ENCODE measurements at regions not wholly inside any gene's neighbourhood (a gene's known extent, or its start where the extent isn't known, plus 50 kb on each side); places are given as distances from the start of the nearest gene placed in this dataset.

- no peak for DNase-seq
Observed at GRCh38 chr5:71953866-71954265, 153.4 kb upstream of the MAP1B start.

GRCh38 chr5:71954329-71954728 is 152.9 kb upstream of the MAP1B start:
- DNase-seq: no peak

- DNase-seq: no peak
Observed at GRCh38 chr5:71955723-71956122, 151.6 kb upstream of the MAP1B start.

- no peak for DNase-seq
Observed at GRCh38 chr5:71957292-71957898, 149.9 kb upstream of the MAP1B start.

- no peak for DNase-seq
Observed at GRCh38 chr5:71960195-71960594, 147.1 kb upstream of the MAP1B start.

GRCh38 chr5:71961786-71962185 is 145.5 kb upstream of the MAP1B start:
- DNase-seq: no peak

GRCh38 chr5:71969460-71969859 is 137.8 kb upstream of the MAP1B start:
- DNase-seq: no peak

GRCh38 chr5:71971862-71972261 is 135.4 kb upstream of the MAP1B start:
- no peak for DNase-seq

- DNase-seq: no peak
Observed at GRCh38 chr5:71972777-71973473, 134.3 kb upstream of the MAP1B start.

GRCh38 chr5:71973563-71973962 is 133.7 kb upstream of the MAP1B start:
- DNase-seq: no peak

GRCh38 chr5:71974165-71974564 is 133.1 kb upstream of the MAP1B start:
- no peak for DNase-seq

GRCh38 chr5:71974622-71975021 is 132.7 kb upstream of the MAP1B start:
- DNase-seq: no peak

- no peak for DNase-seq
Observed at GRCh38 chr5:71976449-71976848, 130.8 kb upstream of the MAP1B start.

- DNase-seq: no peak
Observed at GRCh38 chr5:71977311-71977710, 130.0 kb upstream of the MAP1B start.

- DNase-seq: no peak
Observed at GRCh38 chr5:71978216-71978615, 129.1 kb upstream of the MAP1B start.

- no peak for DNase-seq
Observed at GRCh38 chr5:71982717-71983395, 124.4 kb upstream of the MAP1B start.

- no peak for DNase-seq
Observed at GRCh38 chr5:71986101-71986500, 121.2 kb upstream of the MAP1B start.

- no peak for DNase-seq
Observed at GRCh38 chr5:71988808-71989207, 118.5 kb upstream of the MAP1B start.

- no peak for DNase-seq
Observed at GRCh38 chr5:71993600-71993999, 113.7 kb upstream of the MAP1B start.

- DNase-seq: no peak
Observed at GRCh38 chr5:71996789-71997188, 110.5 kb upstream of the MAP1B start.

- no peak for DNase-seq
Observed at GRCh38 chr5:71998746-71999145, 108.5 kb upstream of the MAP1B start.

GRCh38 chr5:72000707-72001106 is 106.6 kb upstream of the MAP1B start:
- DNase-seq: no peak

GRCh38 chr5:72005671-72006070 is 101.6 kb upstream of the MAP1B start:
- no peak for DNase-seq

GRCh38 chr5:72006361-72006760 is 100.9 kb upstream of the MAP1B start:
- DNase-seq: no peak

All from RPMI8226 (cell line).